ENCODE measurements at regions not wholly inside any gene's neighbourhood (a gene's known extent, or its start where the extent isn't known, plus 50 kb on each side); places are given as distances from the start of the nearest gene placed in this dataset.

DNA sequence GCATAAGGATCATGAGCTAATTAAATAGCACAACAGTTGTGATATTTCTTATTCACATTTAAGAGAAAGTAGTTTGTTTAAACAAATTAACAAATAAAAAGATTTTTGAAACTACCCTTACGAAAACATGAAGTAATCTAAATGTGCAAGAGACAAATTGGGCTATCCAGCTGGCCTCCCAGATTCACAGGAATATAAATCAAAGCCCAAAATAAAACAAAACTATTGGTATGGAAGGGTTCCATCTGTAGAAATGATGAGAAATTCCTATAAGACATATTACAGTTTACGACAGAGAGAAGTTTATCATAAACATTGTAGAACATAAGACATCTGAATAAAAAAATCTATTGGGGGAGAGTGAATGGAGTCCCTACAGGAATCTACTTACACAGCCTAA, 1125.1 kb downstream of the TDRD15 start:
- TF ChIP-seq, protein P1, sequence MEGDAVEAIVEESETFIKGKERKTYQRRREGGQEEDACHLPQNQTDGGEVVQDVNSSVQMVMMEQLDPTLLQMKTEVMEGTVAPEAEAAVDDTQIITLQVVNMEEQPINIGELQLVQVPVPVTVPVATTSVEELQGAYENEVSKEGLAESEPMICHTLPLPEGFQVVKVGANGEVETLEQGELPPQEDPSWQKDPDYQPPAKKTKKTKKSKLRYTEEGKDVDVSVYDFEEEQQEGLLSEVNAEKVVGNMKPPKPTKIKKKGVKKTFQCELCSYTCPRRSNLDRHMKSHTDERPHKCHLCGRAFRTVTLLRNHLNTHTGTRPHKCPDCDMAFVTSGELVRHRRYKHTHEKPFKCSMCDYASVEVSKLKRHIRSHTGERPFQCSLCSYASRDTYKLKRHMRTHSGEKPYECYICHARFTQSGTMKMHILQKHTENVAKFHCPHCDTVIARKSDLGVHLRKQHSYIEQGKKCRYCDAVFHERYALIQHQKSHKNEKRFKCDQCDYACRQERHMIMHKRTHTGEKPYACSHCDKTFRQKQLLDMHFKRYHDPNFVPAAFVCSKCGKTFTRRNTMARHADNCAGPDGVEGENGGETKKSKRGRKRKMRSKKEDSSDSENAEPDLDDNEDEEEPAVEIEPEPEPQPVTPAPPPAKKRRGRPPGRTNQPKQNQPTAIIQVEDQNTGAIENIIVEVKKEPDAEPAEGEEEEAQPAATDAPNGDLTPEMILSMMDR (IDR thresholded peaks at IDR 0.05; ENCODE audit: borderline replicate concordance, extremely low read depth, low read length, poor library complexity, severe bottlenecking) = no peak
- no peak for TF ChIP-seq EZH2 (IDR thresholded peaks at IDR 0.05; ENCODE audit: borderline replicate concordance, low read depth, low read length, severe bottlenecking)

Data from DND-41 (cell line).